Cardiac muscle cell (in vitro differentiated cells and primary cell): ENCODE measurements at regions not wholly inside any gene's neighbourhood (a gene's known extent, or its start where the extent isn't known, plus 50 kb on each side); places are given as distances from the start of the nearest gene placed in this dataset.
"Not testable (repeated sequence)": the region's sequence is repeated elsewhere in the genome, so short reads cannot be mapped to it uniquely, and the experiment has no call there.

Experiments used
- DNase-seq, 2 donors: peaks; one replicate each; pipeline versions ENCODE4 v3.0.0 to v3.0.0-alpha.2; 2010 to 2017; ENCODE audit warnings: low read depth in 1 of 2, low spot score in 1 of 2
- H3K27ac ChIP-seq: fragments of 200-600 bp; sonication (generic); 2 replicates; pipeline ENCODE4 v1.5.1; 2016
- H3K27me3 ChIP-seq: fragments of 200-600 bp; sonication (generic); 2 replicates; pipeline ENCODE4 v1.6.0; 2016; ENCODE audit warnings: control low read depth
- H3K36me3 ChIP-seq: fragments of 200-600 bp; sonication (generic); 2 replicates; pipeline ENCODE4 v1.5.1; 2016; ENCODE audit warnings: control low read depth
- H3K4me1 ChIP-seq: fragments of 200-600 bp; sonication (generic); 2 replicates; pipeline ENCODE4 v1.8.1; 2017; ENCODE audit warnings: low read depth, mild to moderate bottlenecking, mixed run types
- H3K4me3 ChIP-seq: fragments of 200-600 bp; sonication (generic); 2 replicates; pipeline ENCODE4 v1.5.1; 2016; ENCODE audit warnings: mild to moderate bottlenecking
- H3K9me3 ChIP-seq: fragments of 200-600 bp; sonication (generic); 2 replicates; pipeline ENCODE4 v1.5.1; 2017; ENCODE audit warnings: low read depth, mild to moderate bottlenecking, control low read depth
- CTCF ChIP-seq: IDR thresholded peaks from 2 replicates; pipeline ENCODE4 v1.5.1; 2012; ENCODE audit warnings: low read depth, mild to moderate bottlenecking, low read length

GRCh38 chr5:91291628-91292569, 91.2 kb downstream of the ARRDC3 start:
- H3K27me3 ChIP-seq, result no peaks in the 10 kb centered on the region
- H3K36me3 ChIP-seq, result no peaks in the 10 kb centered on the region
- DNase-seq, result no peak
- H3K4me1 ChIP-seq, result peaks cover 8% of the 10 kb centered on the region
- no peak for TF ChIP-seq CTCF
- no peak overlapping the region for H3K4me3 ChIP-seq
- H3K27ac ChIP-seq, result no peak overlapping the region
- no peaks in the 10 kb centered on the region for H3K9me3 ChIP-seq

- H3K4me1 ChIP-seq, result peaks cover 4% of the 10 kb centered on the region
- no peaks in the 10 kb centered on the region for H3K9me3 ChIP-seq
- no peak overlapping the region for H3K27ac ChIP-seq
- peak in 1 of 2 donors; percentile 89 for DNase-seq
- H3K36me3 ChIP-seq, result no peaks in the 10 kb centered on the region
- H3K27me3 ChIP-seq, result no peaks in the 10 kb centered on the region
- H3K4me3 ChIP-seq, result no peak overlapping the region
- no peak for TF ChIP-seq CTCF
These were observed 94.8 kb downstream of the ARRDC3 start for GRCh38 chr5:91288118-91288916.

- H3K27ac ChIP-seq, H3K4me1 ChIP-seq, DNase-seq, H3K4me3 ChIP-seq, H3K9me3 ChIP-seq, H3K36me3 ChIP-seq, H3K27me3 ChIP-seq: not testable (repeated sequence)
These were observed 98.1 kb downstream of the ARRDC3 start for GRCh38 chr5:91285062-91285461.

- H3K36me3 ChIP-seq, result no peaks in the 10 kb centered on the region
- DNase-seq, result peak in 1 of 2 donors; percentile 47
- peaks cover 9% of the 10 kb centered on the region for H3K4me1 ChIP-seq
- H3K9me3 ChIP-seq, result no peaks in the 10 kb centered on the region
- no peak overlapping the region for H3K27ac ChIP-seq
- no peak for TF ChIP-seq CTCF
- no peak overlapping the region for H3K4me3 ChIP-seq
- H3K27me3 ChIP-seq, result no peaks in the 10 kb centered on the region
These were observed 99.2 kb downstream of the ARRDC3 start for GRCh38 chr5:91283899-91284298.

GRCh38 chr5:91283326-91283725, 99.8 kb downstream of the ARRDC3 start:
- no peak for TF ChIP-seq CTCF
- Histone ChIP-seq H3K27ac (no peak overlapping the region), H3K27me3 (no peaks in the 10 kb centered on the region), H3K36me3 (no peaks in the 10 kb centered on the region), H3K4me3 (no peak overlapping the region), H3K9me3 (no peaks in the 10 kb centered on the region), H3K4me1 (peaks cover 9% of the 10 kb centered on the region)
- no peak for DNase-seq

- Histone ChIP-seq H3K27ac (no peak overlapping the region), H3K9me3 (no peaks in the 10 kb centered on the region)
These were observed 100.9 kb downstream of the ARRDC3 start for GRCh38 chr5:91282210-91282609.

More at GRCh38 chr5:91282210-91282609, 100.9 kb downstream of the ARRDC3 start:
- no peak overlapping the region for H3K4me3 ChIP-seq
- no peak for TF ChIP-seq CTCF
- peaks cover 19% of the 10 kb centered on the region for H3K4me1 ChIP-seq
- H3K36me3 ChIP-seq, result no peaks in the 10 kb centered on the region
- DNase-seq, result no peak
- H3K27me3 ChIP-seq, result no peaks in the 10 kb centered on the region
